Thyroid gland (tissue), 4 donors: ENCODE measurements at regions not wholly inside any gene's neighbourhood (a gene's known extent, or its start where the extent isn't known, plus 50 kb on each side); places are given as distances from the start of the nearest gene placed in this dataset.

ENCODE experiments used
- DNase-seq, 2 donors: peaks; one replicate each; pipeline ENCODE4 v3.0.0-alpha.2; 2019
- H3K27ac ChIP-seq, 3 donors: fragments of 200-600 bp; sonication (generic); 1 replicate in 2 of 3; 2 replicates in 1 of 3; pipeline ENCODE4 v1.5.1; 2016 to 2019; ENCODE audit warnings: mild to moderate bottlenecking in 1 of 3, moderate library complexity in 1 of 3
- H3K27me3 ChIP-seq: fragments of 200-600 bp; sonication (generic); one replicate; pipeline ENCODE4 v1.5.1; 2019
- H3K36me3 ChIP-seq, 2 donors: fragments of 200-600 bp; sonication (generic); one replicate each; pipeline ENCODE4 v1.5.1; 2016 to 2019
- H3K4me1 ChIP-seq, 2 donors: fragments of 200-600 bp; sonication (generic); one replicate each; pipeline ENCODE4 v1.5.1; 2017 to 2019
- H3K4me3 ChIP-seq, 3 donors: fragments of 200-600 bp; sonication (generic); replicated peaks in 1 of 3; 1 replicate in 2 of 3; 2 replicates in 1 of 3; pipeline ENCODE4 v1.5.1; 2016; ENCODE audit warnings: mild to moderate bottlenecking in 1 of 3
- H3K9me3 ChIP-seq: fragments of 200-600 bp; sonication (generic); one replicate; pipeline ENCODE4 v1.5.1; 2017
- CTCF ChIP-seq, 6 experiments: fragments of 200-600 bp in 3 of 6; fragments of 450-650 bp in 3 of 6; sonication (generic) in 3 of 6; IDR thresholded peaks; one replicate each; pipeline ENCODE4 v1.5.1; 2016 to 2019; ENCODE audit warnings: antibody characterized with exemption in 6 of 6, mild to moderate bottlenecking in 2 of 6, inconsistent platforms in 1 of 6, moderate library complexity in 1 of 6
- POLR2A ChIP-seq, 2 donors: fragments of 450-650 bp; IDR thresholded peaks; one replicate each; pipeline ENCODE4 v1.6.1; 2017; ENCODE audit warnings: antibody characterized with exemption in 2 of 2, mild to moderate bottlenecking in 2 of 2, moderate library complexity in 1 of 2
- whole genome bisulfite sequencing, 2 donors: methylation state at CpG; one replicate each; pipeline ENCODE4 v1.1.5; 2017; 5-methylcytosine and 5-hydroxymethylcytosine counted together
- intact Hi-C: fragments of 100-400 bp; cut with DNase I; formaldehyde crosslinking; loops from one replicate; pipeline ENCODE4 v1.15.1; 2023

- intact Hi-C loops = no loop called here
- WGBS, 2 donors = 80 to 81% methylated on average over 2 of the region's 2 CpGs
- TF ChIP-seq CTCF (IDR thresholded peaks at IDR 0.05) (no peak), POLR2A (IDR thresholded peaks at IDR 0.05) (no peak)
These were observed 85.5 kb upstream of the NT5E start for GRCh38 chr6:85364344-85364743.

GRCh38 chr6:85363870-85364269 lies 86.0 kb upstream of the NT5E start:
- peaks cover 0 to 4% of the 10 kb centered on the region in 2 donors for H3K4me1 ChIP-seq
- H3K27ac ChIP-seq = no peak overlapping the region
- no peak overlapping the region for H3K4me3 ChIP-seq
- intact Hi-C loops = no loop called here
- no peak for DNase-seq
- H3K36me3 ChIP-seq = no peaks in the 10 kb centered on the region
- TF ChIP-seq CTCF (IDR thresholded peaks at IDR 0.05) (no peak), POLR2A (IDR thresholded peaks at IDR 0.05) (no peak)
- H3K9me3 ChIP-seq = no peaks in the 10 kb centered on the region
- 96 to 99% methylated on average over 2 of the region's 2 CpGs for WGBS, 2 donors
- no peaks in the 10 kb centered on the region for H3K27me3 ChIP-seq

More at GRCh38 chr6:85364344-85364743, 85.5 kb upstream of the NT5E start:
- Histone ChIP-seq H3K4me1 (peaks cover 0 to 4% of the 10 kb centered on the region in 2 donors), H3K36me3 (no peaks in the 10 kb centered on the region), H3K27ac (no peak overlapping the region), H3K9me3 (no peaks in the 10 kb centered on the region), H3K4me3 (no peak overlapping the region), H3K27me3 (no peaks in the 10 kb centered on the region)
- DNase-seq = no peak

GRCh38 chr6:85362652-85363310 lies 87.1 kb upstream of the NT5E start:
- 86% methylated on average over 2 of the region's 2 CpGs for WGBS, 2 donors
- Histone ChIP-seq H3K4me1 (peaks cover 0 to 4% of the 10 kb centered on the region in 2 donors), H3K36me3 (no peaks in the 10 kb centered on the region), H3K9me3 (no peaks in the 10 kb centered on the region), H3K27ac (no peak overlapping the region), H3K4me3 (no peak overlapping the region), H3K27me3 (no peaks in the 10 kb centered on the region)
- DNase-seq = no peak
- TF ChIP-seq POLR2A (IDR thresholded peaks at IDR 0.05) (no peak), CTCF (IDR thresholded peaks at IDR 0.05) (no peak)
- intact Hi-C loops = no loop called here

- TF ChIP-seq CTCF (IDR thresholded peaks at IDR 0.05) = no peak
- TF ChIP-seq POLR2A (IDR thresholded peaks at IDR 0.05) = no peak
- no peaks in the 10 kb centered on the region for H3K36me3 ChIP-seq
- intact Hi-C loops = no loop called here
- no peak for DNase-seq
- no peaks in the 10 kb centered on the region for H3K27me3 ChIP-seq
- H3K4me3 ChIP-seq = no peak overlapping the region
- H3K4me1 ChIP-seq = peaks cover 0 to 4% of the 10 kb centered on the region in 2 donors
- WGBS, 2 donors = 89 to 93% methylated on average over 2 of the region's 2 CpGs
- H3K9me3 ChIP-seq = no peaks in the 10 kb centered on the region
- H3K27ac ChIP-seq = no peak overlapping the region
These were observed 88.3 kb upstream of the NT5E start for GRCh38 chr6:85361643-85362014.

- TF ChIP-seq POLR2A (IDR thresholded peaks at IDR 0.05) (no peak), CTCF (IDR thresholded peaks at IDR 0.05) (no peak)
- H3K9me3 ChIP-seq = no peaks in the 10 kb centered on the region
- no peaks in the 10 kb centered on the region for H3K27me3 ChIP-seq
- peaks cover 0 to 4% of the 10 kb centered on the region in 2 donors for H3K4me1 ChIP-seq
- H3K4me3 ChIP-seq = no peak overlapping the region
- DNase-seq = peak in 1 of 2 donors; percentile 19
- WGBS, 2 donors = 45 to 76% methylated on average over 1 of the region's 1 CpG
- intact Hi-C loops = no loop called here
- no peaks in the 10 kb centered on the region for H3K36me3 ChIP-seq
- H3K27ac ChIP-seq = no peak overlapping the region
These were observed 88.9 kb upstream of the NT5E start for GRCh38 chr6:85360794-85361642.
